ENCODE measurements at regions not wholly inside any gene's neighbourhood (a gene's known extent, or its start where the extent isn't known, plus 50 kb on each side); places are given as distances from the start of the nearest gene placed in this dataset.

GRCh38 chr12:92010853-92011701, 134.6 kb downstream of the BTG1 start:
- no peak for DNase-seq (ENCODE audit: low spot score)
- no peak for TF ChIP-seq CTCF (IDR thresholded peaks at IDR 0.05; ENCODE audit: extremely low read depth, missing control alignments)

GRCh38 chr12:92010368-92010767, 135.3 kb downstream of the BTG1 start:
- no peak for TF ChIP-seq CTCF (IDR thresholded peaks at IDR 0.05; ENCODE audit: extremely low read depth, missing control alignments)
- DNase-seq (ENCODE audit: low spot score) = no peak

GRCh38 chr12:92008345-92008744, 137.3 kb downstream of the BTG1 start:
- DNase-seq (ENCODE audit: low spot score) = no peak
- no peak for TF ChIP-seq CTCF (IDR thresholded peaks at IDR 0.05; ENCODE audit: extremely low read depth, missing control alignments)

- no peak for TF ChIP-seq CTCF (IDR thresholded peaks at IDR 0.05; ENCODE audit: extremely low read depth, missing control alignments)
- no peak for DNase-seq (ENCODE audit: low spot score)
Measured at GRCh38 chr12:92007787-92008186, 137.9 kb downstream of the BTG1 start.

GRCh38 chr12:92003701-92004100, 141.9 kb downstream of the BTG1 start:
- TF ChIP-seq CTCF (IDR thresholded peaks at IDR 0.05; ENCODE audit: extremely low read depth, missing control alignments) = no peak
- no peak for DNase-seq (ENCODE audit: low spot score)

GRCh38 chr12:92002673-92003382, 142.8 kb downstream of the BTG1 start:
- DNase-seq (ENCODE audit: low spot score) = no peak
- TF ChIP-seq CTCF (IDR thresholded peaks at IDR 0.05; ENCODE audit: extremely low read depth, missing control alignments) = no peak

GRCh38 chr12:92002195-92002649, 143.4 kb downstream of the BTG1 start:
- no peak for DNase-seq (ENCODE audit: low spot score)

More at GRCh38 chr12:92002195-92002649, 143.4 kb downstream of the BTG1 start:
- TF ChIP-seq CTCF (IDR thresholded peaks at IDR 0.05; ENCODE audit: extremely low read depth, missing control alignments) = no peak
